ENCODE measurements at regions not wholly inside any gene's neighbourhood (a gene's known extent, or its start where the extent isn't known, plus 50 kb on each side); places are given as distances from the start of the nearest gene placed in this dataset.

DNA sequence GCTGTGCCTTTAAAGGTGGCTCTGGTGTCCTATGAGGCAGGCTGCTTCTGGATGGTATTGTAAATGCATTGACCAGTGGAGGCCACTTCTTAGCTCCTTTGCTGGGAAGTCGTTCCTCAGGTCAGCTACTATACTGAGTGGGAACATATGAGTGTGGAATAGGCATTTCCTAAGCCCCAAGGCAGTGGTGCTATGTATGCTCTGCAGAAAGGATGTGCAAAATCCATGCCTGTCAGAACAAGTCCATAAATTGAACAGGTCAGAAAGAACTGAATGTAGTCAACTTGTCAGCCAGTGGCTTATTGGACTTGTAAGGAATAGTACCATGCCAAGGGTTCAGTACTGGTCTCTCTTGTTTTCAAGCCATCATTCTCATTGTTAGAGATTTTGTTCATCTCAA lies 216.4 kb downstream of the CDH10 start:
- TF ChIP-seq, protein P1, sequence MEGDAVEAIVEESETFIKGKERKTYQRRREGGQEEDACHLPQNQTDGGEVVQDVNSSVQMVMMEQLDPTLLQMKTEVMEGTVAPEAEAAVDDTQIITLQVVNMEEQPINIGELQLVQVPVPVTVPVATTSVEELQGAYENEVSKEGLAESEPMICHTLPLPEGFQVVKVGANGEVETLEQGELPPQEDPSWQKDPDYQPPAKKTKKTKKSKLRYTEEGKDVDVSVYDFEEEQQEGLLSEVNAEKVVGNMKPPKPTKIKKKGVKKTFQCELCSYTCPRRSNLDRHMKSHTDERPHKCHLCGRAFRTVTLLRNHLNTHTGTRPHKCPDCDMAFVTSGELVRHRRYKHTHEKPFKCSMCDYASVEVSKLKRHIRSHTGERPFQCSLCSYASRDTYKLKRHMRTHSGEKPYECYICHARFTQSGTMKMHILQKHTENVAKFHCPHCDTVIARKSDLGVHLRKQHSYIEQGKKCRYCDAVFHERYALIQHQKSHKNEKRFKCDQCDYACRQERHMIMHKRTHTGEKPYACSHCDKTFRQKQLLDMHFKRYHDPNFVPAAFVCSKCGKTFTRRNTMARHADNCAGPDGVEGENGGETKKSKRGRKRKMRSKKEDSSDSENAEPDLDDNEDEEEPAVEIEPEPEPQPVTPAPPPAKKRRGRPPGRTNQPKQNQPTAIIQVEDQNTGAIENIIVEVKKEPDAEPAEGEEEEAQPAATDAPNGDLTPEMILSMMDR (IDR thresholded peaks at IDR 0.05; ENCODE audit: low read length) = no peak
- no peak for TF ChIP-seq EZH2 (IDR thresholded peaks at IDR 0.05; ENCODE audit: borderline replicate concordance, low read length)
